OCI-LY7 (cell line): ENCODE measurements at regions not wholly inside any gene's neighbourhood (a gene's known extent, or its start where the extent isn't known, plus 50 kb on each side); places are given as distances from the start of the nearest gene placed in this dataset.
"Not testable (repeated sequence)": the region's sequence is repeated elsewhere in the genome, so short reads cannot be mapped to it uniquely, and the experiment has no call there.

Experiments used
- BruUV-seq: library from RNA; stranded (reverse); fragments of 400-500 nt; replicated peaks from 2 replicates; lab custom pipeline; 2021; lab: Mats Ljungman, UMichigan
- CTCF ChIA-PET: fragments of 300-600 bp; sonication (Branson Sonifier 250); formaldehyde crosslinking; loops from one replicate; lab custom pipeline; 2022; ENCODE audit warnings: antibody characterized with exemption; ENCODE audit not compliant: unreplicated experiment; lab: Charles Lee
- POLR2A ChIA-PET: fragments of 300-600 bp; sonication (Branson Sonifier 250); formaldehyde crosslinking; loops from one replicate; lab custom pipeline; 2022; ENCODE audit warnings: antibody characterized with exemption; lab: Charles Lee
- DNase-seq: peaks from one replicate; pipeline ENCODE4 v3.0.0-alpha.2; 2015; ENCODE audit warnings: low spot score
- H2AFZ ChIP-seq: fragments of 200-600 bp; sonication (generic), shearing (Covaris generic); 2 replicates; pipeline ENCODE4 v1.6.1; 2014; ENCODE audit warnings: mild to moderate bottlenecking, antibody characterized with exemption, low read length, moderate library complexity
- H3K27ac ChIP-seq: fragments of 200-600 bp; sonication (generic); 2 replicates; pipeline ENCODE4 v1.5.1; 2014; ENCODE audit warnings: mixed run types, low read depth, mild to moderate bottlenecking, moderate library complexity, low read length, inconsistent platforms; ENCODE audit not compliant: poor library complexity, severe bottlenecking
- H3K36me3 ChIP-seq: fragments of 200-600 bp; sonication (generic); 2 replicates; pipeline ENCODE4 v1.6.1; 2014; ENCODE audit warnings: mild to moderate bottlenecking, antibody characterized with exemption, low read length, moderate library complexity, mixed read lengths; ENCODE audit not compliant: insufficient read depth
- H3K4me1 ChIP-seq: fragments of 200-600 bp; sonication (generic); 2 replicates; pipeline ENCODE4 v1.5.1; 2014; ENCODE audit warnings: mild to moderate bottlenecking, low read length; ENCODE audit not compliant: insufficient read depth, poor library complexity, severe bottlenecking
- H3K4me2 ChIP-seq: fragments of 200-600 bp; sonication (generic); 2 replicates; pipeline ENCODE4 v1.6.1; 2014; ENCODE audit warnings: mild to moderate bottlenecking, low read length
- H3K4me3 ChIP-seq: fragments of 200-600 bp; sonication (generic); 2 replicates; pipeline ENCODE4 v1.5.1; 2014; ENCODE audit warnings: mild to moderate bottlenecking, low read depth, low read length; ENCODE audit not compliant: poor library complexity, severe bottlenecking
- H3K79me2 ChIP-seq: fragments of 200-600 bp; sonication (generic); 2 replicates; pipeline ENCODE4 v1.6.1; 2016; ENCODE audit warnings: low read depth, mild to moderate bottlenecking, low read length, moderate library complexity, mixed read lengths; ENCODE audit not compliant: insufficient read depth
- H3K9me2 ChIP-seq: fragments of 200-600 bp; sonication (generic); 2 replicates; pipeline ENCODE4 v1.6.1; 2016; ENCODE audit warnings: mild to moderate bottlenecking, low read length, mixed read lengths; ENCODE audit not compliant: insufficient read depth
- H3K9me3 ChIP-seq: fragments of 200-600 bp; sonication (generic); 2 replicates; pipeline ENCODE4 v1.6.1; 2014; ENCODE audit warnings: mild to moderate bottlenecking, mixed run types, low read length, mixed read lengths
- H4K20me1 ChIP-seq: fragments of 200-600 bp; sonication (generic); 2 replicates; pipeline ENCODE4 v1.6.1; 2014; ENCODE audit warnings: mild to moderate bottlenecking, antibody characterized with exemption, low read length, moderate library complexity, mixed read lengths; ENCODE audit not compliant: insufficient read depth
- EZH2phosphoT487 ChIP-seq: fragments of 200-600 bp; sonication (generic); IDR thresholded peaks from 2 replicates; pipeline ENCODE4 v1.6.1; 2018; ENCODE audit warnings: low read depth, borderline replicate concordance, mild to moderate bottlenecking, mixed run types, antibody characterized with exemption, low read length, moderate library complexity, mixed read lengths
- intact Hi-C: fragments of 100-400 bp; cut with micrococcal nuclease; formaldehyde crosslinking; loops from one replicate; pipeline ENCODE4 v1.10.0; 2022; ENCODE audit not compliant: unreplicated experiment
- TF ChIP-seq, protein P1 (sequence below): fragments of 200-600 bp; sonication (generic); conservative IDR thresholded peaks from 2 replicates; pipeline ENCODE4 v1.5.1; 2014; ENCODE audit warnings: mild to moderate bottlenecking, antibody characterized with exemption, low read length, moderate library complexity, mixed read lengths

DNA sequence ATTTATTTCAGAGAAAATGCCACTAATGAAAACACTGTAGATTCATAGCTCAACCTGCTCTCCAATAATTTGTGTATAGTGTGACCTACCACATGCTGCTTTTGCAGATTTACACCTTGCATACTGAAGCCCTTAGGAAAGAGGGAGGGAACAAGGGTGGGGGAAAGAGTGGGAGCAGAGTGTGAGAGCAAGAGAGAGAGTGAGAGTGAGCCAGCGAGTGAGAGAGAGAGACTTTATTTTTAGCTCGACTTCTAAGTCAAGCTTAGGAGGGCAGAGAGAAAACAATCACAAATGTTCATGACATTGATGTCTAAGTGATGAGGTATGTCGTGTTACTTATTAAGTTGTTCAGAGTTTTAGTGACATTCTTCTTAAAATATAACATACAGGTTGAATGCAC lies 112.5 kb upstream of the HAND2 start:
- Histone ChIP-seq H4K20me1 (no peaks in the 10 kb centered on the region), H3K9me3 (no peaks in the 10 kb centered on the region; the same call in 1 of the 2 replicates), H3K9me2 (no peaks in the 10 kb centered on the region), H3K36me3 (no peaks in the 10 kb centered on the region), H2AFZ (no peak overlapping the region), H3K4me2 (no peak overlapping the region), H3K4me1 (no peaks in the 10 kb centered on the region), H3K4me3 (no peak overlapping the region), H3K79me2 (no peaks in the 10 kb centered on the region), H3K27ac (no peak overlapping the region)
- intact Hi-C loops, result no loop called here
- TF ChIP-seq, protein P1, sequence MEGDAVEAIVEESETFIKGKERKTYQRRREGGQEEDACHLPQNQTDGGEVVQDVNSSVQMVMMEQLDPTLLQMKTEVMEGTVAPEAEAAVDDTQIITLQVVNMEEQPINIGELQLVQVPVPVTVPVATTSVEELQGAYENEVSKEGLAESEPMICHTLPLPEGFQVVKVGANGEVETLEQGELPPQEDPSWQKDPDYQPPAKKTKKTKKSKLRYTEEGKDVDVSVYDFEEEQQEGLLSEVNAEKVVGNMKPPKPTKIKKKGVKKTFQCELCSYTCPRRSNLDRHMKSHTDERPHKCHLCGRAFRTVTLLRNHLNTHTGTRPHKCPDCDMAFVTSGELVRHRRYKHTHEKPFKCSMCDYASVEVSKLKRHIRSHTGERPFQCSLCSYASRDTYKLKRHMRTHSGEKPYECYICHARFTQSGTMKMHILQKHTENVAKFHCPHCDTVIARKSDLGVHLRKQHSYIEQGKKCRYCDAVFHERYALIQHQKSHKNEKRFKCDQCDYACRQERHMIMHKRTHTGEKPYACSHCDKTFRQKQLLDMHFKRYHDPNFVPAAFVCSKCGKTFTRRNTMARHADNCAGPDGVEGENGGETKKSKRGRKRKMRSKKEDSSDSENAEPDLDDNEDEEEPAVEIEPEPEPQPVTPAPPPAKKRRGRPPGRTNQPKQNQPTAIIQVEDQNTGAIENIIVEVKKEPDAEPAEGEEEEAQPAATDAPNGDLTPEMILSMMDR, result no peak
- TF ChIP-seq EZH2phosphoT487, result no peak
- ChIA-PET POLR2A (interaction anchor here (0.6 to 1.1 kb wide), 3 partner anchors 17 to 1347 kb away, joined by 3 to 5 read pairs (median 3); no protein-coding TSS in a partner anchor), CTCF (no interaction called here)
- BruUV-seq, result no TSS peak
- DNase-seq, result no peak

DNA sequence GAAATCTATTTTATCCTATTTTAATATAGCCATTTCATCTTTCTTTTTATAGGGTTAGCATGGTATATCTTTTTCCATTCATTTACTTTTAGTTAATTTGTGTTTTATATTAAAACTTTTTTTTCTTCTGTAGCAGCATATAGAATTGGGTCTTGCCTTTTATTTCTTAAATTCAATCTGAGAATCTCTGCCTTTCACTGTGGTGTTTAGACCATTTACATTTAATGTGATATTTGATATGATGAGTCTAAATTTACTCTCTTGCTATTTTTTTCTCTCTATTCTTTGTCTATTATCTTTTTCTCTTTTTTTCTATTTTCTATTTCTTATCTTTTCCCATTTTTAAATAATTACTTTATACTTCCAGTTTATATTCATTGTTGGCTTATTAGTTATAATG lies 105.4 kb upstream of the HAND2 start:
- Histone ChIP-seq H4K20me1 (no peaks in the 10 kb centered on the region), H3K4me2 (no peak overlapping the region), H3K4me3 (no peak overlapping the region), H3K27ac (no peak overlapping the region), H3K36me3 (no peaks in the 10 kb centered on the region), H2AFZ (no peak overlapping the region), H3K4me1 (no peaks in the 10 kb centered on the region), H3K9me2 (no peaks in the 10 kb centered on the region), H3K79me2 (no peaks in the 10 kb centered on the region), H3K9me3 (peaks cover 6% of the 10 kb centered on the region; the same call in 1 of the 2 replicates)
- no peak for TF ChIP-seq EZH2phosphoT487
- TF ChIP-seq, protein P1, result no peak
- no peak for DNase-seq
- POLR2A ChIA-PET, result no interaction called here
- intact Hi-C loops, result no loop called here
- no TSS peak for BruUV-seq
- CTCF ChIA-PET, result no interaction called here

DNA sequence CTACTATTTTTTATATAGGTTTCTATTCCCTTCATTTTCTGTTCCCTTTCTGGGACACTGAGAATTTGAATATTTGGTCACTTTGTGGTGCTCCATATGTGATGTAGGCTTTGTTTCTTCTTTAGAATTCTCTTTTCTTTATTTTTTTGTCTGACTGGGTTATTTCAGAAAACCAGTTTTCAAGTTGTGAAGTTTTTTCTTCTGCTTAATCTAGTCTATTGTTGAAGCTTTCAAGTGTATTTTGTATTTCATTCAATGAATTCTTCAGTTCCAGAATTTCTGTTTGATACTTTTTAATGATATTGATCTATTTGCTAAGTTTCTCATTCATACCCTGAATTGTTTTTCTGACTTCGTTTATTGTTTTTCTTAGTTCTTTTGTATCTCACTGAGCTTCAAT lies 96.2 kb upstream of the HAND2 start:
- H3K36me3 ChIP-seq, result no peaks in the 10 kb centered on the region
- ChIA-PET CTCF (no interaction called here), POLR2A (interaction anchor here (1.2 kb wide), 1 partner anchor 10 kb away, joined by 5 read pairs; no protein-coding TSS in a partner anchor)
- no peaks in the 10 kb centered on the region for H3K9me2 ChIP-seq
- no peaks in the 10 kb centered on the region; the same call in 1 of the 2 replicates for H3K9me3 ChIP-seq
- no TSS peak for BruUV-seq
- H2AFZ ChIP-seq, result no peak overlapping the region
- no peak overlapping the region for H3K4me2 ChIP-seq
- H3K4me1 ChIP-seq, result no peaks in the 10 kb centered on the region
- no peak overlapping the region for H3K4me3 ChIP-seq
- intact Hi-C loops, result no loop called here
- H3K79me2 ChIP-seq, result no peaks in the 10 kb centered on the region
- no peaks in the 10 kb centered on the region for H4K20me1 ChIP-seq
- no peak overlapping the region for H3K27ac ChIP-seq
- peak; percentile 10 for DNase-seq
- TF ChIP-seq, protein P1, result no peak
- TF ChIP-seq EZH2phosphoT487, result no peak

DNA sequence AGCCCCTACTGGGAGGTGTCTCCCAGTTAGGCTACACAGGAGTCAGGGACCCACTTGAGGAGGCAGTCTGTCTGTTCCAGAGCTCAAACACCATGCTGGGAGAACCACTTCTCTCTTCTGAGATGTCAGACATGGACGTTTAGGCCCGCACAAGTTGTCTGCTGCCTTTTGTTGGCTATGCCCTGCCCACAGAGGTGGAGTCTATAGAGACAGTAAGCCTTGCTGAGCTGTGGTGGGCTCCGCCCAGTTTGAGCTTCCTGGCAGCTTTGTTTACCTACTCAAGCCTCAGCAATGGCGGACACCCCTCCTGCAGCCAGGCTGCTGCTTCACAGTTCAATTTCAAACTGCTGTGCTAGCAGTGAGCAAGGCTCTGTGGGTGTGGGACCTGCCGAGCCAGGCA lies 88.6 kb upstream of the HAND2 start:
- H3K9me2 ChIP-seq, DNase-seq, H3K9me3 ChIP-seq, H3K79me2 ChIP-seq, intact Hi-C loops, H3K4me3 ChIP-seq, H3K4me2 ChIP-seq, BruUV-seq, H2AFZ ChIP-seq, H3K4me1 ChIP-seq, POLR2A ChIA-PET, CTCF ChIA-PET, H3K36me3 ChIP-seq, H3K27ac ChIP-seq, H4K20me1 ChIP-seq: not testable (repeated sequence)
